H1 (cell line): ENCODE measurements at regions not wholly inside any gene's neighbourhood (a gene's known extent, or its start where the extent isn't known, plus 50 kb on each side); places are given as distances from the start of the nearest gene placed in this dataset.

ENCODE experiments used
- CTCF ChIA-PET: fragments of 300-600 bp; sonication (Branson Sonifier 250); formaldehyde crosslinking; loops from one replicate; lab custom pipeline; 2021; ENCODE audit not compliant: partially characterized antibody; lab: Charles Lee
- POLR2A ChIA-PET: fragments of 300-600 bp; sonication (Branson Sonifier 250); formaldehyde crosslinking; loops from one replicate; lab custom pipeline; 2021; ENCODE audit warnings: inconsistent platforms; ENCODE audit not compliant: partially characterized antibody; lab: Charles Lee
- DNase-seq, 2 experiments: peaks; one replicate each; pipeline versions ENCODE4 v3.0.0 to v3.0.0-alpha.2; 2010 to 2022; ENCODE audit warnings: low spot score in 2 of 2, low read depth in 1 of 2, mixed read lengths in 1 of 2
- FAIRE-seq: peaks from 2 replicates; lab custom pipeline; 2011; peaks lifted over from hg19 to GRCh38; lab: Jason Lieb, UNC
- H2AFZ ChIP-seq: 2 replicates; pipeline ENCODE4 v1.8.1; 2012; ENCODE audit warnings: low read length, inconsistent platforms
- H2AK5ac ChIP-seq: 2 replicates; pipeline ENCODE4 v1.6.1; 2013; ENCODE audit warnings: low read depth, low read length
- H2BK120ac ChIP-seq: replicated peaks from 2 replicates; pipeline ENCODE3; 2013; ENCODE audit warnings: low read depth, low read length, inconsistent platforms
- H2BK12ac ChIP-seq: 2 replicates; pipeline ENCODE4 v1.6.1; 2013; ENCODE audit warnings: low read depth, low read length
- H2BK15ac ChIP-seq: 2 replicates; pipeline ENCODE4 v1.6.1; 2013; ENCODE audit warnings: low read length
- H2BK20ac ChIP-seq: 2 replicates; pipeline ENCODE4 v1.6.1; 2013; ENCODE audit warnings: low read length
- H2BK5ac ChIP-seq: 2 replicates; pipeline ENCODE4 v1.6.1; 2013; ENCODE audit warnings: low read depth, low read length
- H3K14ac ChIP-seq: 2 replicates; pipeline ENCODE4 v1.6.1; 2013; ENCODE audit warnings: inconsistent platforms; ENCODE audit not compliant: insufficient read length
- H3K18ac ChIP-seq: 2 replicates; pipeline ENCODE4 v1.6.1; 2013; ENCODE audit warnings: low read length; ENCODE audit errors: extremely low read depth
- H3K23ac ChIP-seq: 2 replicates; pipeline ENCODE4 v1.6.1; 2013; ENCODE audit warnings: inconsistent platforms; ENCODE audit not compliant: insufficient read length
- H3K23me2 ChIP-seq: 2 replicates; pipeline ENCODE4 v1.6.1; 2013; ENCODE audit warnings: low read depth, low read length
- H3K27ac ChIP-seq: 2 replicates; pipeline ENCODE4 v1.6.1; 2011; ENCODE audit warnings: low read depth, low read length, inconsistent platforms
- H3K27me3 ChIP-seq, 4 experiments: replicated peaks in 1 of 4; 1 replicate in 1 of 4; 2 replicates in 3 of 4; pipeline versions ENCODE4 v1.6.1 to v1.8.1; 2011 to 2013; ENCODE audit warnings: low read length in 3 of 4, mild to moderate bottlenecking in 3 of 4, inconsistent platforms in 2 of 4, mixed read lengths in 2 of 4, moderate library complexity in 1 of 4; ENCODE audit not compliant: control insufficient read depth in 3 of 4, insufficient read depth in 3 of 4; ENCODE audit errors: extremely low read depth in 1 of 4
- H3K36me3 ChIP-seq, 4 experiments: 2 replicates each; pipeline versions ENCODE4 v1.6.1 to v1.8.1; 2011 to 2013; ENCODE audit warnings: mild to moderate bottlenecking in 4 of 4, low read length in 3 of 4, moderate library complexity in 2 of 4, control low read depth in 1 of 4, inconsistent platforms in 1 of 4; ENCODE audit not compliant: insufficient read depth in 4 of 4, control insufficient read depth in 2 of 4
- H3K4ac ChIP-seq: replicated peaks from 2 replicates; pipeline ENCODE3; 2013; ENCODE audit warnings: low read length, low read depth, mixed read lengths, inconsistent platforms; ENCODE audit not compliant: insufficient read length
- H3K4me1 ChIP-seq, 4 experiments: replicated peaks in 1 of 4; 1 replicate in 1 of 4; 2 replicates in 3 of 4; pipeline versions ENCODE4 v1.6.1 to v1.8.1; 2011 to 2013; ENCODE audit warnings: low read length in 3 of 4, inconsistent platforms in 2 of 4, mixed read lengths in 1 of 4; ENCODE audit not compliant: insufficient read depth in 4 of 4, control insufficient read depth in 3 of 4
- H3K4me2 ChIP-seq, 2 experiments: 2 replicates each; pipeline versions ENCODE4 v1.6.1 to v1.8.1; 2011 to 2013; ENCODE audit warnings: low read depth in 2 of 2, low read length in 2 of 2, control low read depth in 1 of 2, inconsistent platforms in 1 of 2, mild to moderate bottlenecking in 1 of 2; ENCODE audit not compliant: insufficient read depth in 1 of 2
- H3K4me3 ChIP-seq, 4 experiments: fragments of 200-600, 300-600 bp in 1 of 4; sonication (generic), shearing (Covaris generic), sonication (Bioruptor Twin) in 1 of 4; 2 replicates each; pipeline versions ENCODE4 v1.5.1 to v1.8.1; 2011 to 2016; ENCODE audit warnings: low read length in 4 of 4, low read depth in 3 of 4, control low read depth in 2 of 4, inconsistent platforms in 2 of 4, mild to moderate bottlenecking in 2 of 4, mixed read lengths in 1 of 4, moderate library complexity in 1 of 4; ENCODE audit not compliant: insufficient read depth in 2 of 4; ENCODE audit errors: extremely low read depth in 1 of 4
- H3K56ac ChIP-seq: replicated peaks from 2 replicates; pipeline ENCODE3; 2013; ENCODE audit warnings: low read depth, mild to moderate bottlenecking, mixed read lengths, low read length, inconsistent platforms; ENCODE audit not compliant: insufficient read length
- H3K79me1 ChIP-seq: 2 replicates; pipeline ENCODE4 v1.6.1; 2013; ENCODE audit warnings: low read depth, low read length, control low read depth
- H3K79me2 ChIP-seq, 2 experiments: 2 replicates each; pipeline versions ENCODE4 v1.6.1 to v1.8.1; 2012 to 2013; ENCODE audit warnings: low read length in 2 of 2, mild to moderate bottlenecking in 2 of 2, inconsistent platforms in 1 of 2; ENCODE audit not compliant: insufficient read depth in 2 of 2, control insufficient read depth in 1 of 2
- H3K9ac ChIP-seq, 4 experiments: replicated peaks in 1 of 4; 1 replicate in 1 of 4; 2 replicates in 3 of 4; pipeline versions ENCODE4 v1.6.1 to v1.8.1; 2011 to 2013; ENCODE audit warnings: low read depth in 3 of 4, low read length in 3 of 4, control low read depth in 2 of 4, mild to moderate bottlenecking in 2 of 4, moderate library complexity in 2 of 4, inconsistent platforms in 1 of 4; ENCODE audit errors: extremely low read depth in 1 of 4
- H3K9me3 ChIP-seq, 2 experiments: 2 replicates each; pipeline versions ENCODE4 v1.6.1 to v1.8.1; 2012 to 2013; ENCODE audit warnings: mild to moderate bottlenecking in 2 of 2, moderate library complexity in 2 of 2, control low read depth in 1 of 2, inconsistent platforms in 1 of 2, low read depth in 1 of 2, low read length in 1 of 2, mixed read lengths in 1 of 2; ENCODE audit not compliant: insufficient read depth in 2 of 2
- H4K20me1 ChIP-seq, 2 experiments: replicated peaks in 1 of 2; 2 replicates each; pipeline versions ENCODE3 to v1.8.1; 2011 to 2013; ENCODE audit warnings: inconsistent platforms in 2 of 2, low read length in 2 of 2, mild to moderate bottlenecking in 1 of 2; ENCODE audit not compliant: insufficient read depth in 2 of 2, control insufficient read depth in 1 of 2
- H4K5ac ChIP-seq: 2 replicates; pipeline ENCODE4 v1.6.1; 2013; ENCODE audit warnings: low read length, low read depth, mixed read lengths, inconsistent platforms; ENCODE audit not compliant: insufficient read length
- H4K8ac ChIP-seq: 2 replicates; pipeline ENCODE4 v1.8.0; 2013; ENCODE audit warnings: mild to moderate bottlenecking, moderate library complexity, low read length, inconsistent platforms; ENCODE audit not compliant: insufficient read depth; ENCODE audit errors: extremely low read depth
- H4K91ac ChIP-seq: replicated peaks from 2 replicates; pipeline ENCODE3; 2013; ENCODE audit warnings: low read length, mixed read lengths, inconsistent platforms; ENCODE audit not compliant: insufficient read length
- CBX5 ChIP-seq: fragments of 300-800, 300-1000 bp; sonication (generic); IDR thresholded peaks from 2 replicates; pipeline ENCODE4 v1.7.1; 2016; ENCODE audit warnings: antibody characterized with exemption, low read length, low read depth
- CHD1 ChIP-seq: IDR thresholded peaks from 2 replicates; pipeline ENCODE4 v1.6.1; 2012; ENCODE audit warnings: low read depth, low read length, improper control_type of control experiment
- JUND ChIP-seq: IDR thresholded peaks from 2 replicates; pipeline ENCODE4 v1.6.1; 2011; ENCODE audit warnings: mild to moderate bottlenecking, improper control_type of control experiment, low read length
- SIX5 ChIP-seq: IDR thresholded peaks from 2 replicates; pipeline ENCODE4 v1.6.1; 2011; ENCODE audit warnings: mild to moderate bottlenecking, low read depth, low read length
- TEAD4 ChIP-seq: IDR thresholded peaks from 2 replicates; pipeline ENCODE4 v1.6.1; 2012; ENCODE audit warnings: low read depth, low read length, inconsistent platforms, mixed read lengths
- ZNF274 ChIP-seq: IDR thresholded peaks from 2 replicates; pipeline ENCODE4 v1.7.0; 2012; ENCODE audit warnings: low read length, borderline replicate concordance; ENCODE audit errors: extremely low read depth
- TF ChIP-seq, protein P1 (sequence below): IDR thresholded peaks from 2 replicates; pipeline ENCODE4 v1.6.1; 2012; ENCODE audit warnings: inconsistent platforms

GRCh38 chr11:44416776-44417175 is 106.8 kb upstream of the ALX4 start:
- Histone ChIP-seq H3K9me3 (no peaks in the 10 kb centered on the region), H3K56ac (no peak overlapping the region), H3K18ac (no peak overlapping the region), H3K14ac (no peak overlapping the region), H4K20me1 (no peaks in the 10 kb centered on the region), H3K36me3 (no peaks in the 10 kb centered on the region), H2BK12ac (no peak overlapping the region), H3K23me2 (no peaks in the 10 kb centered on the region), H2AK5ac (no peak overlapping the region), H2BK120ac (no peak overlapping the region), H3K9ac (no peak overlapping the region), H2BK5ac (no peak overlapping the region), H2AFZ (no peak overlapping the region), H2BK20ac (no peak overlapping the region), H3K79me1 (0 out of 2 replicates have a peak, but pooled peaks cover 2% of the 10 kb centered on the region), H3K4ac (no peak overlapping the region), H4K91ac (no peak overlapping the region), H3K27ac (no peak overlapping the region), H3K23ac (no peak overlapping the region), H4K5ac (no peak overlapping the region), H3K79me2 (no peaks in the 10 kb centered on the region), H3K4me3 (no peak overlapping the region), H2BK15ac (no peak overlapping the region), H4K8ac (no peak overlapping the region), H3K27me3 (peaks cover 0 to 2% (median 0%) of the 10 kb centered on the region in 4 experiments; a peak in 1 of 7 replicates), H3K4me2 (no peak overlapping the region), H3K4me1 (no peaks in the 10 kb centered on the region)
- POLR2A ChIA-PET: interaction anchor here (0.6 kb wide), 1 partner anchor 139 kb away, joined by 3 read pairs; no protein-coding TSS in a partner anchor
- FAIRE-seq (no peak), DNase-seq (no peak)
- TF ChIP-seq JUND: no peak
- no peak for TF ChIP-seq CHD1
- no peak for TF ChIP-seq SIX5
- TF ChIP-seq CBX5: no peak
- TF ChIP-seq, protein P1, sequence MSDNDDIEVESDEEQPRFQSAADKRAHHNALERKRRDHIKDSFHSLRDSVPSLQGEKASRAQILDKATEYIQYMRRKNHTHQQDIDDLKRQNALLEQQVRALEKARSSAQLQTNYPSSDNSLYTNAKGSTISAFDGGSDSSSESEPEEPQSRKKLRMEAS: no peak
- no peak for TF ChIP-seq TEAD4
- no peak for TF ChIP-seq ZNF274
- CTCF ChIA-PET: interaction anchor here (1.0 to 2.3 kb wide), 3 partner anchors 9 to 41 kb away, joined by 4 to 10 read pairs (median 6); no protein-coding TSS in a partner anchor
